Coronary artery (tissue), 2 donors: ENCODE measurements at regions not wholly inside any gene's neighbourhood (a gene's known extent, or its start where the extent isn't known, plus 50 kb on each side); places are given as distances from the start of the nearest gene placed in this dataset.

Source experiments
- DNase-seq: peaks from one replicate; pipeline ENCODE4 v3.0.0-alpha.2; 2017; ENCODE audit warnings: low spot score
- H3K27ac ChIP-seq, 2 donors: fragments of 200-600 bp; sonication (generic); one replicate each; pipeline ENCODE4 v1.5.1; 2016 to 2019
- H3K4me3 ChIP-seq: fragments of 200-600 bp; sonication (generic); 2 replicates; pipeline ENCODE4 v1.5.1; 2016; ENCODE audit warnings: mild to moderate bottlenecking, moderate library complexity
- TF ChIP-seq, protein P1 (sequence below): fragments of 200-600 bp; sonication (generic); IDR thresholded peaks from one replicate; pipeline ENCODE4 v1.5.1; 2019; ENCODE audit warnings: antibody characterized with exemption

DNA sequence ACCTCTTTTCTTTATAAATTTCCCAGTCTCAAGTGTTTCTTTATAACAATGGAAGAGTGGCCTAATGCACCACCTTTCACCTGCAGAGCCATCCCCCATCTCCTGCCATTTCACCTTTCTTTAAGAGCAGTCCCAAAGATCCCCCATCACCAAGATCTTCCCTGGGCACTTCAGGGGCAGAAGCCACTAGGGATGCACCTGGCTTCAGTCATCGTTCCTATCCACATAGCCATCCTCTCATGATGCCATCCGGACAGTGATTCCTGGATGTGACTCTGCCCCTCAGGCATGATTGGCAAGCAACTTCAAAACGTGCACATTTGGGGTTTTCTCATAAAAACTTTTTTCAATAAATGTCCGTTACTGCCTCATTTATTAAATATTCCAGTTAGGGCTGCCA is 225.9 kb downstream of the TBXT start:
- TF ChIP-seq, protein P1, sequence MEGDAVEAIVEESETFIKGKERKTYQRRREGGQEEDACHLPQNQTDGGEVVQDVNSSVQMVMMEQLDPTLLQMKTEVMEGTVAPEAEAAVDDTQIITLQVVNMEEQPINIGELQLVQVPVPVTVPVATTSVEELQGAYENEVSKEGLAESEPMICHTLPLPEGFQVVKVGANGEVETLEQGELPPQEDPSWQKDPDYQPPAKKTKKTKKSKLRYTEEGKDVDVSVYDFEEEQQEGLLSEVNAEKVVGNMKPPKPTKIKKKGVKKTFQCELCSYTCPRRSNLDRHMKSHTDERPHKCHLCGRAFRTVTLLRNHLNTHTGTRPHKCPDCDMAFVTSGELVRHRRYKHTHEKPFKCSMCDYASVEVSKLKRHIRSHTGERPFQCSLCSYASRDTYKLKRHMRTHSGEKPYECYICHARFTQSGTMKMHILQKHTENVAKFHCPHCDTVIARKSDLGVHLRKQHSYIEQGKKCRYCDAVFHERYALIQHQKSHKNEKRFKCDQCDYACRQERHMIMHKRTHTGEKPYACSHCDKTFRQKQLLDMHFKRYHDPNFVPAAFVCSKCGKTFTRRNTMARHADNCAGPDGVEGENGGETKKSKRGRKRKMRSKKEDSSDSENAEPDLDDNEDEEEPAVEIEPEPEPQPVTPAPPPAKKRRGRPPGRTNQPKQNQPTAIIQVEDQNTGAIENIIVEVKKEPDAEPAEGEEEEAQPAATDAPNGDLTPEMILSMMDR, result no peak
- peak; percentile 19 for DNase-seq

DNA sequence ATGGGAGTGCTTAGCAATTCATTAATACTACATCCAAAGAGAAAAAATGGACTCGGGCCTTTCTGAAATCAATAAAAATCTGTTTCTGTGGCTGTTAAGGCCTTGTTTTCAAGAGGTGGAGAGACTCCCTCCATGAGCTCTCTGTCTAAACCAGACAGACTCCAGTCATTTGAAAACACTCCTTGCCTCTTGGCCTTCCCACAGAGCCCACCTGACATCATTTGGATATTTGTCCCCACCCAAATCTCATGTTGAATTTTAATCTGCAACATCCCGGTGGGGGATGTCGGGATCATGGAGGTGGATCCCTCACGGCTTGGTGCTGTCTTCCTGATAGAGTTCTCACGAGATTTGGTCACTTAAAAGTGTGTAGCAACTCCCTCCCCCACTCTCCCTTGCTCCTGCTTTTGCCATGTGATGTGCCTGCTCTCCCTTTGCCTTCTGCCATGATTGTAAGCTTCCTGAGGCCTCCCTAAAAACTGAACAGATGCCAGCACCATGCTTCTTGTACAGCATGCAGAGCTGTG is 226.3 kb downstream of the TBXT start:
- no peak for DNase-seq
- Histone ChIP-seq H3K27ac (no peak overlapping the region), H3K4me3 (no peak overlapping the region)
- TF ChIP-seq, protein P1, result no peak

More for the DNA sequence above, 225.9 kb downstream of the TBXT start:
- Histone ChIP-seq H3K4me3 (no peak overlapping the region), H3K27ac (no peak overlapping the region)

DNA sequence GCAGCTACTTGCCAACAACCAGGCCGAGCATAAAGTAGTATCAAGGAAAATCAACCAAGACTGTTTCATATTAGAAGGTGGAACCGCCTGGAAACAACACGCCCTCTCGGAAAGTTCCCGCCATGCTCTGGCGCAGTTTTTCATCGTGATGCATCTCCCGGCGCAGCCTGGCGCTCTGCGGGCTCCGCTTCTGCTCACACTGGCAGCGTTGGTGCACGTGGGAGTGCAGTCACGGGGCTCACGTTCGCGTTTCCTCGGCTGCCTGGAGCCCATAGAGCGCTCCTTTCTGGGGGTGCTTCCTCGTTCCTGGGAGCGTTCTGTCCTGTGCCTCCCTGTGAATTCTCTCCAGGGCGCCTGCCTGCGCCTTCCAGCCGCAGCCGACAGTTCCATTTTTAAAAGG is 227.3 kb downstream of the TBXT start:
- peak; percentile 63 for DNase-seq
- Histone ChIP-seq H3K27ac (no peak overlapping the region), H3K4me3 (no peak overlapping the region)
- TF ChIP-seq, protein P1, result no peak

DNA sequence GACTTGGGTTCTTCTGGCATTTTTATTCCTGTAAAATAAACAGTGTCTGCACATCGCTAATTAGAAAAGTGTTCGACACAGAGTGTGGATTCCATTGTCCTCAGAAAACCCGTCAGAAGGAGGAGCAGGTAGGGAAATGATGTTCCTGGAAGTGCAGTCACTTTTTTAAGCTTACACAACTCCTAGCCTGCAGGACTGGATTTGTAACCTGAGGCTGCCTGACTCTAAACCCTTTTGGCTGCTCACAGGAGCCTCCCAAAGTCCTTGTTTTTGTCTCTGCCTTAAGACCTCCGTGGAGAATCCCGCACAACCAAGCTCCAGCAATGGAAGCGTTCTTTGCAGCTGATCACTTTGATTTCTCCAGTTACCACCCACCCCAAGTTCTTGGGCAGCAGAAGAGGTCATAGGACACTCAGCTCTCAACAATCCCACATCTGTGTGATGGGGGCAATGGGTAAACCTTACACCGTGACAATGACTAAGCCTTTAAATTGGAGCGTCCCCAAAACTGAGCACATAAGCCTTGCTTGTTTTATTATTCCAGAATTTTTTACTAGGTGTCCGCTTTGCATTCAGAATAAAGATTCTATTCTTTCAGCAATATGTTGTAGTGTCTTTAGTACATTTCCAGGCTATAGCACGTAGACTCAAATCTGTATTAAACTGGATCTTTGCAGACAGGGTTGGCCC is 227.9 kb downstream of the TBXT start:
- H3K27ac ChIP-seq, result no peak overlapping the region
- H3K4me3 ChIP-seq, result no peak overlapping the region
- TF ChIP-seq, protein P1, result no peak
- peak; percentile 33 for DNase-seq

DNA sequence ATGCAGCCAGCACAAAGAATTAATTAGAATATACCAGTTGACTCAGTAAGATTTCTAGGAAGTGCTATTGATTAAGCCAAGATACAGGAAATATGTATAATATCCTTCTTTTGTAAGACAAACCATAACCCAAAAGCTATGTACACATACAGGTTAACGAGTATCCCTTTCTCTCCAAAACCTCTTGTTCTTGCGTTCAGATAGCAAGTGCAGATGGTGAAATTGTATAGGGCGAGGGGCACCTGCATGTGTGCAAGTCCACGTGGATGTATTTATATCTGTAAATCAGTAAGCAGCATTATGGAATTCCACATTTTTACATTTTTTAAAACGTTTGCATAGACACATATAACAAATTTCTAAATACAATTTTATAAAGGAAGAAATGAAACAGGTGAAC is 228.6 kb downstream of the TBXT start:
- Histone ChIP-seq H3K27ac (no peak overlapping the region), H3K4me3 (no peak overlapping the region)
- TF ChIP-seq, protein P1, result no peak
- peak; percentile 2 for DNase-seq

DNA sequence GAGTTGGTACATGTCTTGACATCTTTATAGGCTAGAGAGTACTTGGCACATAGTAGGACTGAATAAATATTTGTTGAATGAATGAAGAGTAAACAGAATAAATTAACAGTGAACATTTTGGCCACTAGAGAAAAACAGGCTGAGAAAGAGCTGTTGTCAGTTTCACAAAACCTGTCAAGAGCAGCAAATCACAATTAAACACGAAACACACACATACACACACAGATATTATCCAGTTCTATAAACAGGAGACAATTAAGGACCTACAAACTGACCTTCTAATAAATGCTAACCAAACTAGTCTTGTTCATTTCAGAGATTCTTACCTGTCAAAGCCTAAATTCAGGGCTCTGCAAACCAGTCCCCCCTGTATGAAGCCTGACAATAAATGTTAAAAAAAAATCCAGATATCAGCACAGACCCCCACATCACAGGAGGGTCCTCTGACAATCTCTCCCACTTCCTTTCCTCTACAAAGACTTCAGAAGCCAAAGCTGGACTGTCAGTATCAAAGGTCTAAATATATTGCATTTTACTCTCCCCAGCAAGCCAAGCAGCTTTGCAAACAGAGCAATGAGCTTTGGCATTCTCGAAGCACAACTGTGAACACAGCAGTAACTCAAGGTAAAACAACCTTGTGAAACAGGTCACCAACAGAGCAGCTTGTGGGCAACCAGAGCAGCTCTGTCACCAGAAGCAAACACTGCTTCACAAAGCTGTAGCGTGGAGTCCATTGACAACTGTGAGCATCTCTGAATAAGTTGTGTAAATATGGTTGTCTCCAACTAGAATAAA is 229.9 kb downstream of the TBXT start:
- peak; percentile 19 for DNase-seq
- Histone ChIP-seq H3K27ac (no peak overlapping the region), H3K4me3 (no peak overlapping the region)
- TF ChIP-seq, protein P1, result no peak

DNA sequence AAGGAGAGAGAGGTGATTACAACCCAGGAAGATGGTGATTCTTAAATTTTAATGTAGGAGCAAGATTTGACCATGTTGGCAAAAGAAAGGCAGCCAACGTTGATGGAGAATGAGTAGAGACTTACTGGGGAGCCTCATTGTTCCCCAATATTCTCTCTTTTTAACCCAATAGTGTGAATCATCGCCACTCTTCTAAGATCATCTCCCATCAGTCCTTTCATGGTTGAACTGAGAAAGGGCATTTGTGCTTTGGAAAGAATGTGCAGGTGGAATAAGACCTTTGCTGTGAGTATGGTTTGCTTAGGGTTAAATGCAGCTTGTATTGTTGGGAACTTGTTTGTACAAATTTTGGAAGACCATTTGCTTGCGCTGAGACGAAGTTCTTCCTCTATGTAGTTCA is 231.0 kb downstream of the TBXT start:
- no peak for DNase-seq
- TF ChIP-seq, protein P1, result no peak
- Histone ChIP-seq H3K4me3 (no peak overlapping the region), H3K27ac (no peak overlapping the region)
